Fibroblast of pulmonary artery (primary cell): ENCODE measurements at regions not wholly inside any gene's neighbourhood (a gene's known extent, or its start where the extent isn't known, plus 50 kb on each side); places are given as distances from the start of the nearest gene placed in this dataset.

ENCODE experiments used
- DNase-seq: peaks from one replicate; pipeline ENCODE4 v3.0.0-alpha.2; 2010; ENCODE audit warnings: low read depth
- H3K4me3 ChIP-seq: replicated peaks from 2 replicates; pipeline ENCODE4 v1.5.1; 2011; ENCODE audit warnings: low read depth, mild to moderate bottlenecking, control low read depth, low read length, moderate library complexity
- CTCF ChIP-seq: IDR thresholded peaks from 2 replicates; pipeline ENCODE4 v1.5.1; 2011; ENCODE audit warnings: mild to moderate bottlenecking, control low read depth, low read length, inconsistent platforms; ENCODE audit errors: missing control alignments

- TF ChIP-seq CTCF: no peak
- DNase-seq: peak; percentile 74
- no peak overlapping the region for H3K4me3 ChIP-seq
Observed at GRCh38 chr4:119735165-119735651, 106.6 kb upstream of the PDE5A start.

- DNase-seq: no peak
Observed at GRCh38 chr4:119733431-119733830, 104.8 kb upstream of the PDE5A start.

GRCh38 chr4:119731778-119732177 is 103.2 kb upstream of the PDE5A start:
- no peak for TF ChIP-seq CTCF
- no peak for DNase-seq
- H3K4me3 ChIP-seq: no peak overlapping the region

More at GRCh38 chr4:119733431-119733830, 104.8 kb upstream of the PDE5A start:
- no peak overlapping the region for H3K4me3 ChIP-seq
- no peak for TF ChIP-seq CTCF

- no peak overlapping the region for H3K4me3 ChIP-seq
- peak; percentile 27 for DNase-seq
- TF ChIP-seq CTCF: no peak
Observed at GRCh38 chr4:119731146-119731742, 102.6 kb upstream of the PDE5A start.

GRCh38 chr4:119730671-119730950 is 102.0 kb upstream of the PDE5A start:
- no peak for TF ChIP-seq CTCF
- no peak overlapping the region for H3K4me3 ChIP-seq
- no peak for DNase-seq

GRCh38 chr4:119729835-119730670 is 101.4 kb upstream of the PDE5A start:
- no peak overlapping the region for H3K4me3 ChIP-seq
- TF ChIP-seq CTCF: no peak
- peak; percentile 81 for DNase-seq
